Spleen (tissue), 7 donors: ENCODE measurements at regions not wholly inside any gene's neighbourhood (a gene's known extent, or its start where the extent isn't known, plus 50 kb on each side); places are given as distances from the start of the nearest gene placed in this dataset.
A peak's percentile ranks its signal among the peaks of the same experiment; 100 is the strongest.

Experiments
- POLR2A ChIP-seq, 3 donors: fragments of 450-650 bp; IDR thresholded peaks; one replicate each; pipeline ENCODE4 v1.5.1; 2017; ENCODE audit warnings: antibody characterized with exemption in 3 of 3, mild to moderate bottlenecking in 1 of 3
- TF ChIP-seq, protein P1 (sequence below), 11 experiments: fragments of 200-600 bp in 7 of 11; fragments of 450-650 bp in 4 of 11; sonication (generic) in 4 of 11; IDR thresholded peaks in 8 of 11; conservative IDR thresholded peaks in 3 of 11; 1 replicate in 7 of 11; 2 replicates in 4 of 11; pipeline versions ENCODE4 v1.4.0 to v1.8.0; 2016 to 2021; ENCODE audit warnings: antibody characterized with exemption in 11 of 11, inconsistent platforms in 4 of 11, mild to moderate bottlenecking in 1 of 11
- donor health status: DM: no; HTN: no; CAD: no; lungs with moderate emphysema.
- donor health status: DM: no; HTN: no; CAD: no.
- donor health status: DM: no; HTN: no; CAD: no.

DNA sequence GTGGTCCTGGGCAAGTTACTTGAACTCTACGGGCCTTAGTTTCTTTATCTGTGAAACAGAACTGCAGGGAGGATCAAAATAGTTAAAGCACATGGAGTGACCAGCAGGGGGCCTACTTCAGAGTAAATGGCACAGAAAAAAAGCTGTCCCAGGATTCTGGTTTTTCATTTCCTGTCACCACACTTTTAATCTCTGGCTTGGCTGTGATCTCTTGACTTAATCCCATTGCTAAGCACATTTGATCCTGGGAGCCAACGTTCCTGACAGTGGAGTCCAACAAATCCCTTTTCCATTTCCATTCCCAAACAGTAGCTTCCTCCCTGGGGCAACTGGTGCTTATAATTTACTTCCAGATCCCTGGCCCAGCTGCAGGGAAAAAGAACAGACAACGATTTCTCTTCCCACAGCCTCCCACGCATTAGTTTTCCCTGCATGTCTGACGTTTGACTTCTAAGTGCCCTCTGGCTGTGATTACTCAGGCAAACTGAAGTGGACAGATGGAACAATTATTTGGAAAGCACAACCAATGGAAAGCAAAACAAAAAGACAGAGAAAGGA, 136.5 kb upstream of the STK32A start:
- TF ChIP-seq POLR2A (IDR thresholded peaks at IDR 0.05), result no peak
- TF ChIP-seq, protein P1, sequence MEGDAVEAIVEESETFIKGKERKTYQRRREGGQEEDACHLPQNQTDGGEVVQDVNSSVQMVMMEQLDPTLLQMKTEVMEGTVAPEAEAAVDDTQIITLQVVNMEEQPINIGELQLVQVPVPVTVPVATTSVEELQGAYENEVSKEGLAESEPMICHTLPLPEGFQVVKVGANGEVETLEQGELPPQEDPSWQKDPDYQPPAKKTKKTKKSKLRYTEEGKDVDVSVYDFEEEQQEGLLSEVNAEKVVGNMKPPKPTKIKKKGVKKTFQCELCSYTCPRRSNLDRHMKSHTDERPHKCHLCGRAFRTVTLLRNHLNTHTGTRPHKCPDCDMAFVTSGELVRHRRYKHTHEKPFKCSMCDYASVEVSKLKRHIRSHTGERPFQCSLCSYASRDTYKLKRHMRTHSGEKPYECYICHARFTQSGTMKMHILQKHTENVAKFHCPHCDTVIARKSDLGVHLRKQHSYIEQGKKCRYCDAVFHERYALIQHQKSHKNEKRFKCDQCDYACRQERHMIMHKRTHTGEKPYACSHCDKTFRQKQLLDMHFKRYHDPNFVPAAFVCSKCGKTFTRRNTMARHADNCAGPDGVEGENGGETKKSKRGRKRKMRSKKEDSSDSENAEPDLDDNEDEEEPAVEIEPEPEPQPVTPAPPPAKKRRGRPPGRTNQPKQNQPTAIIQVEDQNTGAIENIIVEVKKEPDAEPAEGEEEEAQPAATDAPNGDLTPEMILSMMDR (IDR thresholded peaks at IDR 0.05 in 8 of 11, conservative IDR thresholded peaks at IDR 0.05 in 3 of 11), result peak in 7 of 11 experiments; percentile 12 to 41 (median 27)
